ENCODE measurements at regions not wholly inside any gene's neighbourhood (a gene's known extent, or its start where the extent isn't known, plus 50 kb on each side); places are given as distances from the start of the nearest gene placed in this dataset.

- TF ChIP-seq CTCF (IDR thresholded peaks at IDR 0.05) (no peak), POLR2A (IDR thresholded peaks at IDR 0.05) (no peak)
Measured at GRCh38 chr12:131555197-131555846, 155.6 kb upstream of the SFSWAP start.
